CD8-positive, alpha-beta memory T cell (primary cell): ENCODE measurements at regions not wholly inside any gene's neighbourhood (a gene's known extent, or its start where the extent isn't known, plus 50 kb on each side); places are given as distances from the start of the nearest gene placed in this dataset.

ENCODE experiments used
- CTCF ChIA-PET: fragments of 350-600 bp; sonication (Branson Sonifier 250); formaldehyde crosslinking; loops from one replicate; lab custom pipeline; 2021; ENCODE audit warnings: antibody characterized with exemption; lab: Charles Lee
- POLR2A ChIA-PET: fragments of 350-600 bp; sonication (Branson Sonifier 250); formaldehyde crosslinking; loops from one replicate; lab custom pipeline; 2021; ENCODE audit warnings: antibody characterized with exemption; lab: Charles Lee
- DNase-seq, 5 donors: peaks; one replicate each; pipeline versions ENCODE4 v3.0.0 to v3.0.0-alpha.2; 2020 to 2022; ENCODE audit warnings: mixed read lengths in 1 of 5
- H3K27ac ChIP-seq: one replicate; pipeline ENCODE4 v1.7.0; 2013; ENCODE audit warnings: low read depth, mild to moderate bottlenecking, low read length, moderate library complexity
- H3K27me3 ChIP-seq: 2 replicates; pipeline ENCODE4 v1.7.0; 2013; ENCODE audit warnings: low read length, mild to moderate bottlenecking; ENCODE audit not compliant: insufficient read depth, poor library complexity, severe bottlenecking
- H3K36me3 ChIP-seq: 2 replicates; pipeline ENCODE4 v1.7.0; 2013; ENCODE audit warnings: mild to moderate bottlenecking, low read length, moderate library complexity; ENCODE audit not compliant: insufficient read depth
- H3K4me1 ChIP-seq: 2 replicates; pipeline ENCODE4 v1.7.0; 2013; ENCODE audit warnings: mild to moderate bottlenecking, low read length, moderate library complexity; ENCODE audit not compliant: insufficient read depth
- H3K4me3 ChIP-seq: 2 replicates; pipeline ENCODE4 v1.7.0; 2013; ENCODE audit warnings: mild to moderate bottlenecking, low read length
- H3K9me3 ChIP-seq: 2 replicates; pipeline ENCODE4 v1.7.0; 2013; ENCODE audit warnings: mild to moderate bottlenecking, low read length
- H3K27ac Mint-ChIP-seq, 8 donors: one replicate each; pipeline ENCODE4 v1.8.0; 2020 to 2021; ENCODE audit warnings: mixed read lengths in 8 of 8, mild to moderate bottlenecking in 6 of 8, inconsistent platforms in 3 of 8, moderate library complexity in 3 of 8
- H3K27me3 Mint-ChIP-seq, 2 donors: one replicate each; pipeline ENCODE4 v1.8.0; 2020 to 2021; ENCODE audit warnings: mixed read lengths in 2 of 2, mild to moderate bottlenecking in 1 of 2, moderate library complexity in 1 of 2
- H3K36me3 Mint-ChIP-seq, 3 donors: one replicate each; pipeline ENCODE4 v1.8.0; 2020 to 2021; ENCODE audit warnings: mixed read lengths in 3 of 3, inconsistent platforms in 1 of 3, mild to moderate bottlenecking in 1 of 3
- H3K4me1 Mint-ChIP-seq, 3 donors: one replicate each; pipeline ENCODE4 v1.8.0; 2020 to 2021; ENCODE audit warnings: mixed read lengths in 3 of 3, inconsistent platforms in 1 of 3, mild to moderate bottlenecking in 1 of 3
- H3K4me3 Mint-ChIP-seq, 7 donors: one replicate each; pipeline ENCODE4 v1.8.0; 2020 to 2021; ENCODE audit warnings: mixed read lengths in 7 of 7, mild to moderate bottlenecking in 6 of 7, moderate library complexity in 4 of 7, inconsistent platforms in 2 of 7
- H3K9me3 Mint-ChIP-seq, 5 donors: one replicate each; pipeline ENCODE4 v1.8.0; 2020 to 2022; ENCODE audit warnings: mixed read lengths in 5 of 5, mild to moderate bottlenecking in 3 of 5, moderate library complexity in 2 of 5, inconsistent platforms in 1 of 5

DNA sequence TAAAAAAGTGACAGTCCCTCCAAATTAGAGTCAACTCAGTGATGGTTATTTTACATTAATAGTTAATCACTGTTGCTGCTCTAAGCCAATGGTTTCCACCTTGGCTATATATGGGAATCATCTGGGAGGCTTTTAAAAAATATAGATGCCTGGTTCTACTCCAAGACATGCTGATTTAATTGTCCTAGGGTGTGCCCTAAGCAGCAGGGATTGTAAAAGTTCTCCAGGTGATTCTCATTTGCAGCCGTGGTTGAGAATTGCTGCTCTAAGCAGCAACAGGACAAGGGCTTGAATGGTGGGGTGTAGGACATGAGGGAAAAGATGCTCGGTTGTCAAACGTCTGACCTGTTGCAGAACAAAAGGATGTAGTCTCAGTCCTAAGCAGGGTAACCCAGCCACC is 405.1 kb upstream of the MCTP2 start:
- DNase-seq: no peak
- no peak overlapping the region for H3K4me3 ChIP-seq
- no peaks in the 10 kb centered on the region for H3K27me3 ChIP-seq
- Mint-ChIP-seq H3K9me3 (no peaks in the 10 kb centered on the region), H3K27me3 (peaks cover 2 to 11% of the 10 kb centered on the region in 2 donors), H3K4me1 (no peaks in the 10 kb centered on the region), H3K27ac (no peak overlapping the region), H3K4me3 (no peak overlapping the region), H3K36me3 (no peaks in the 10 kb centered on the region)
- H3K27ac ChIP-seq: no peak overlapping the region
- no peaks in the 10 kb centered on the region for H3K9me3 ChIP-seq
- no peaks in the 10 kb centered on the region for H3K4me1 ChIP-seq
- CTCF ChIA-PET: no interaction called here
- POLR2A ChIA-PET: no interaction called here
- H3K36me3 ChIP-seq: no peaks in the 10 kb centered on the region

GRCh38 chr15:93825682-93826081 is 405.7 kb upstream of the MCTP2 start:
- Mint-ChIP-seq H3K27ac (no peak overlapping the region), H3K9me3 (no peaks in the 10 kb centered on the region), H3K4me1 (no peaks in the 10 kb centered on the region), H3K27me3 (peaks cover 2 to 5% of the 10 kb centered on the region in 2 donors), H3K4me3 (no peak overlapping the region), H3K36me3 (no peaks in the 10 kb centered on the region)
- Histone ChIP-seq H3K36me3 (no peaks in the 10 kb centered on the region), H3K4me3 (no peak overlapping the region), H3K27ac (no peak overlapping the region), H3K27me3 (no peaks in the 10 kb centered on the region), H3K9me3 (no peaks in the 10 kb centered on the region), H3K4me1 (no peaks in the 10 kb centered on the region)
- no peak for DNase-seq
- POLR2A ChIA-PET: no interaction called here
- CTCF ChIA-PET: no interaction called here

- H3K27ac ChIP-seq: no peak overlapping the region
- no peaks in the 10 kb centered on the region for H3K4me1 ChIP-seq
- H3K36me3 ChIP-seq: no peaks in the 10 kb centered on the region
- no peaks in the 10 kb centered on the region for H3K4me1 Mint-ChIP-seq
- H3K9me3 ChIP-seq: no peaks in the 10 kb centered on the region
- H3K27ac Mint-ChIP-seq: no peak overlapping the region
- H3K9me3 Mint-ChIP-seq: no peaks in the 10 kb centered on the region
- H3K4me3 ChIP-seq: no peak overlapping the region
- no peaks in the 10 kb centered on the region for H3K27me3 ChIP-seq
- H3K4me3 Mint-ChIP-seq: no peak overlapping the region
- H3K36me3 Mint-ChIP-seq: no peaks in the 10 kb centered on the region
- ChIA-PET CTCF (no interaction called here), POLR2A (no interaction called here)
- DNase-seq: no peak
- no peaks in the 10 kb centered on the region for H3K27me3 Mint-ChIP-seq
These were observed 407.1 kb upstream of the MCTP2 start for GRCh38 chr15:93823971-93824913.

- Histone ChIP-seq H3K27me3 (no peaks in the 10 kb centered on the region), H3K27ac (no peak overlapping the region), H3K4me3 (no peak overlapping the region), H3K9me3 (no peaks in the 10 kb centered on the region), H3K4me1 (no peaks in the 10 kb centered on the region), H3K36me3 (no peaks in the 10 kb centered on the region)
- CTCF ChIA-PET: no interaction called here
- POLR2A ChIA-PET: no interaction called here
- H3K27ac Mint-ChIP-seq: no peak overlapping the region
- H3K36me3 Mint-ChIP-seq: peaks cover 0 to 6% (median 0%) of the 10 kb centered on the region in 3 donors
- no peak overlapping the region for H3K4me3 Mint-ChIP-seq
- peaks cover 3 to 10% (median 8%) of the 10 kb centered on the region in 5 donors for H3K9me3 Mint-ChIP-seq
- H3K4me1 Mint-ChIP-seq: no peaks in the 10 kb centered on the region
- H3K27me3 Mint-ChIP-seq: peaks cover 0 to 3% of the 10 kb centered on the region in 2 donors
- DNase-seq: no peak
These were observed 410.8 kb upstream of the MCTP2 start for GRCh38 chr15:93820566-93820965.

GRCh38 chr15:93819826-93820225 is 411.5 kb upstream of the MCTP2 start:
- H3K27me3 Mint-ChIP-seq: peaks cover 0 to 5% of the 10 kb centered on the region in 2 donors
- DNase-seq: no peak
- H3K4me1 Mint-ChIP-seq: no peaks in the 10 kb centered on the region
- H3K36me3 Mint-ChIP-seq: peaks cover 0 to 6% (median 0%) of the 10 kb centered on the region in 3 donors
- CTCF ChIA-PET: no interaction called here
- Histone ChIP-seq H3K36me3 (no peaks in the 10 kb centered on the region), H3K4me3 (no peak overlapping the region), H3K9me3 (no peaks in the 10 kb centered on the region), H3K27me3 (no peaks in the 10 kb centered on the region), H3K4me1 (no peaks in the 10 kb centered on the region), H3K27ac (no peak overlapping the region)
- peaks cover 3 to 10% (median 8%) of the 10 kb centered on the region in 5 donors for H3K9me3 Mint-ChIP-seq
- no peak overlapping the region for H3K4me3 Mint-ChIP-seq
- no peak overlapping the region for H3K27ac Mint-ChIP-seq
- POLR2A ChIA-PET: no interaction called here

DNA sequence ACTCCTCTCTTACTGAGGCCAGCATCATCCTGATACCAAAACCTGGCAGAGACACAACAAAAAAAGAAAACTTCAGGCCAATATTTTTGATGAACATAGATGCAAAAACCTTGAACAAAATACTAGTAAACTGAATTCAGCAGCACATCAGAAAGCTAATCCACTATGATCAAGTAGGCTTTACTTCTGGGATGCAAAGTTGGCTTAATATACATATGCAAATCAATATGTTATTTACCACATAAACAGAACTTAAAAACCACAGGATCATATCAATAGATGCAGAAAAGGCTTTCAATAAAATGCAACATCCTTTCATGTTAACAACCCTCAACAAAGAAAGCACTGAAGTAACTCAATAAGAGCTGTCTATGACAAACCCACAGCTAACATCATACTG is 414.5 kb upstream of the MCTP2 start:
- ChIA-PET POLR2A (no interaction called here), CTCF (no interaction called here)
- Mint-ChIP-seq H3K27ac (no peak overlapping the region), H3K27me3 (peaks cover 9 to 11% of the 10 kb centered on the region in 2 donors), H3K4me1 (no peaks in the 10 kb centered on the region), H3K4me3 (no peak overlapping the region), H3K9me3 (peaks cover 3 to 10% (median 8%) of the 10 kb centered on the region in 5 donors), H3K36me3 (peaks cover 0 to 6% (median 0%) of the 10 kb centered on the region in 3 donors)
- Histone ChIP-seq H3K36me3 (no peaks in the 10 kb centered on the region), H3K27ac (no peak overlapping the region), H3K27me3 (no peaks in the 10 kb centered on the region), H3K9me3 (no peaks in the 10 kb centered on the region), H3K4me1 (no peaks in the 10 kb centered on the region), H3K4me3 (no peak overlapping the region)
- no peak for DNase-seq

DNA sequence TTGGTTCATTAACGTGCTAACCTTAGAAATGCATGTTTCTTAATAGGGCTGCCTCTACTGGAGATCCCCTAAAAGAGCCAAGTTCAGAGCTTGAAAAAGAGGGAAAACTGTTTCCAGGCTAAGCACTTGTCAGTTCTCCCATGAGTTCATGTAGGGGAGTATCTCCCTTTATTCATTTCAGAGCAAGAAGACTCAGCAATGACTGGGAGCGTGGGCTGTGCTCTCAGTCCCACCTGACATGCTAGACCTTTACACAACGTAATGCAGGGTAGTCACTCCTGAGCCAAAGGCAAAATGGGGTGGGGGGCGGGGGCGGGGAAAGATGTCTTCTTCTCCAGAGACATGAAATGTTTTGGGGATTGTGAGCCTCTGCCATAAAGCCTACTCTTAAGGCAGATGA is 420.1 kb upstream of the MCTP2 start:
- no peak overlapping the region for H3K27ac Mint-ChIP-seq
- peaks cover 10 to 24% of the 10 kb centered on the region in 2 donors for H3K27me3 Mint-ChIP-seq
- H3K36me3 Mint-ChIP-seq: no peaks in the 10 kb centered on the region
- POLR2A ChIA-PET: no interaction called here
- Histone ChIP-seq H3K9me3 (no peaks in the 10 kb centered on the region), H3K27me3 (no peaks in the 10 kb centered on the region), H3K36me3 (no peaks in the 10 kb centered on the region), H3K4me3 (no peak overlapping the region), H3K27ac (no peak overlapping the region), H3K4me1 (no peaks in the 10 kb centered on the region)
- no peak for DNase-seq
- H3K9me3 Mint-ChIP-seq: no peaks in the 10 kb centered on the region
- H3K4me3 Mint-ChIP-seq: no peak overlapping the region
- no peaks in the 10 kb centered on the region for H3K4me1 Mint-ChIP-seq
- CTCF ChIA-PET: no interaction called here

DNA sequence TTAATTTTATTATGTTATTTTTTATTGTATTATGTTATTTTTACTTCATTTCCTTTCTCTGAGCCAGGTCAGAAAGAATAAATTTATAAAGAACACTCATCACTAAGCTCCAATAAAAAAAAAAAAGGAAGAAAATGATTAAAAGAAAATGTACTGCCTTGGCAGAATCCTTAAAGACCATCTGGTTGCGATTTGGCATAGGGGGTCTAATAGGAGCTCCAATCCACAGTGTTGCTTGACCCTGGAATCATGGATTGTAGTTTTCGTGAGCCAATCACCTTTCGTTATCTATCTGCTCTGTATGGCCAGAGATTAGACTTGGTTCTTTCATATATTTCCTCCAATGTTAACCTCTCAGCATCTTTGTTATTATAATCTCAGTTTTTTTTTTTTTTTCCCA is 421.8 kb upstream of the MCTP2 start:
- H3K27me3 Mint-ChIP-seq: peaks cover 5 to 31% of the 10 kb centered on the region in 2 donors
- H3K4me3 Mint-ChIP-seq: no peak overlapping the region
- POLR2A ChIA-PET: no interaction called here
- H3K27ac ChIP-seq: no peak overlapping the region
- no peaks in the 10 kb centered on the region for H3K36me3 Mint-ChIP-seq
- H3K4me1 ChIP-seq: no peaks in the 10 kb centered on the region
- no peaks in the 10 kb centered on the region for H3K9me3 Mint-ChIP-seq
- H3K4me1 Mint-ChIP-seq: no peaks in the 10 kb centered on the region
- no peak overlapping the region for H3K4me3 ChIP-seq
- no peaks in the 10 kb centered on the region for H3K9me3 ChIP-seq
- no peaks in the 10 kb centered on the region for H3K27me3 ChIP-seq
- no peaks in the 10 kb centered on the region for H3K36me3 ChIP-seq
- CTCF ChIA-PET: no interaction called here
- no peak overlapping the region for H3K27ac Mint-ChIP-seq
- DNase-seq: no peak
